GM10266 (cell line): ENCODE measurements at regions not wholly inside any gene's neighbourhood (a gene's known extent, or its start where the extent isn't known, plus 50 kb on each side); places are given as distances from the start of the nearest gene placed in this dataset.
"Not testable (repeated sequence)": the region's sequence is repeated elsewhere in the genome, so short reads cannot be mapped to it uniquely, and the experiment has no call there.

Experiments used
- DNase-seq: peaks from one replicate; pipeline ENCODE4 v3.0.0; 2012; ENCODE audit errors: extremely low spot score
- CTCF ChIP-seq: IDR thresholded peaks from 2 replicates; pipeline ENCODE4 v1.5.1; 2012; ENCODE audit warnings: mild to moderate bottlenecking, low read depth; ENCODE audit not compliant: control insufficient read depth, insufficient read depth; ENCODE audit errors: missing control alignments

DNA sequence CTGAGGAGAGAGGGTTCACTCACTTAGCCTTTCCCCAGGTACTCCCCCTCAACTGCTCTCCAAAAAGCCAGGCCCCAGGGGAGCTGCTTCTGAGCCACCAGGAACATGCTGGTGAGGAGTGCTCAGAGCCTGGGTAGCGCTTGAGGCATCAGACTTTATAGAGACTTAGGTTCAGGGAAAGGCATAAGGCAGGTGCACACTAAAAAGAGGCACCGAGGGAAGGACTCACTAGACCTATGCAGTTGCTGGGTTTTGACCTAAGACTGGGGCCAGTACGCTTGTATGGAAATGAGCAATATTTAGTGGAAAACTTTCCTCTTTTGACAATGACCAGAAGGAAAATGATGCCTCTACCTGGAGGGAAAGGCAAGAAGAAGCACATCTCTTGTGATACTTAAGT lies 589.1 kb downstream of the RPIA start:
- not testable (repeated sequence) for DNase-seq

GRCh38 chr2:89286448-89287080 lies 595.1 kb downstream of the RPIA start:
- DNase-seq, result not testable (repeated sequence)

- DNase-seq, result not testable (repeated sequence)
These were observed 595.6 kb downstream of the RPIA start for GRCh38 chr2:89287084-89287483.

DNA sequence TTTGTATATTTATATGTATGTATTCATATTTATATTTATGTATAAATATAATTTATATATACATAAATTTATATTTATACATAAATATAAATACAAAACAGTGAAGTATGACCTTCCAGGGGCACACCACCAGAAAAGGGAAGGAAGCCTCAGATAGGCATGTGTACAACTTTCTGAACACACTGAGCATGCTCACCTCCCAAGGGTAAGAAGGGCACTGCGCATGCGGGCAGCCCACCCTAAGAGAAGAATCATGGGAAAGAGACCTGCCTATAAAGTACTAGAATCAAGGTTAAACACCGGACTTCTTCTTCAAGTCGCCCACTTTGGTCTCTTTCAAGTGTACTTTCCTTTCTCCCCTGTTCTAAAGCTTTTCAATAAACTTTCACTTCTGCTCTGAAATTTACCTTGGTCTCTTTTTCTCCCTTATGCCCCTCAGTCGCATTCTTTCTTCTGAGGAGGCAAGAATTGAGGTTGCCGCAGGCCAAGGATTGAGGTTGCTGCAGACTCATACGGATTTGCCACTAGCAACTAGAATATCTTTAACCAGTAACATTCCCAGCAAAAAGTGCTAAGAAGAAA lies 600.3 kb downstream of the RPIA start:
- not testable (repeated sequence) for DNase-seq

DNA sequence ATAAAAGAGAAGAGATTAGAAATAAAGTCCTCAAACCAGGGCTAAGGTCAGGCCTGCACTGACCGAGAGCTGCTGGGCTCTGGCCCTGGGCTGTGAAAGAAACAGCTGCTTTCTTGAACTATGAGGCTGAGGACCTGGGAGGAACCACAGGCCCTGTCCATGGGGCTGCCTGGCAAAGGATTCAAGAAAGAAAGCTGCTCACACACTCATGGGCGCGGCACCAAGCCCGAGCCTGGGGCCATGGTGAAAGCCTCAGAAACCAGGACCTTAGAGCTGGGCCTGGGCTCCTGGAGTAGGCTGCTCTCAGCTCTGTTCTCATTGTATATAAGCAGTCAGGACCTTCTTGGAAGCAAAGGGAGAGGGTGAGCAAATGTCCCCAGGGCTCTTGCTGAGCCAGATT lies 601.9 kb downstream of the RPIA start:
- not testable (repeated sequence) for DNase-seq

- DNase-seq, result not testable (repeated sequence)
These were observed 602.9 kb downstream of the RPIA start for GRCh38 chr2:89294335-89294734.

DNA sequence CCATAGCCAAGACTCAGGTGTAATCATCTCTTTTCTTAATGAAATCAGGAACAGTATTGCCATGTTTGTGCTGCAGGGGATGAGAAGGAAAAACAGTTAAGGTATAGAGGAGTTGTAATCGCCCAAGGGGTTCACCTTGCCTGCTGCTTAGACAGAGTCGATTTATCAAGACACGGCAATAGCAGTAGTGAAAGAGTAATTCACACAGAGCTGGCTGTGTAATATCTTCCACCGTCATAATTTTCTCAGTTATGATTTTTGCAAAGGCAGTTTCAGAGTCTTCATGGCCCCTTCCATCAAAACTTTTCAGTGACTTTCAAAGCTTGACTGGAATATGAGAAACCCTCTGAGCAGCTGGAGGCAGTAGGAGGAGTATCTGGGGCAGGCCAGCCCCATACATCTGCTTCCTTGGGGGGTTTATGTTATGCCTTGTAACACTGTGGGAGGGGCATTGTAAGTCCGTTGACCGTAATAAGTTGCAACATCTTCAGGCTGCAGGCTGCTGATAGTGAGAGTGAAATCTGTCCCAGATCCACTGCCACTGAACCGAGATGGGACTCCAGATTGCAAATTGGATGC lies 605.4 kb downstream of the RPIA start:
- DNase-seq, result not testable (repeated sequence)

DNA sequence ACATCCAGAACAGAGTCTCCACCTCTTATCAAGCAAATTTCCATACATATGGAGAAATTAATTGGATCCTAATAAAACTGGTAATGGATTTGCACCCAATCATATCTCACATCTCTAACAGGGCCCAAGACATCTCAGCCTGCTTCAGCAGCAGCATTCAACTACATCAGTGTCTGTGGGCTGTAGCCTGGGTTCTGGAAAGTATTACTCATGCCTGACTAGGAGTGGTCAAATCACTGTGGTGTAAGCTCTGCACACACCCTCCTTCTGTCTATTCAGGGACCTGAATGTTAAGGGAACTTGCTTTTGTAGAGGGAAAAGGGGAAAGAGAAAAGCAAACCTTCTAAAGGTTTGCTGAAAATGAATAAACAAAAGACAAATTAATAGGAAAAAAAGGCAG lies 607.7 kb downstream of the RPIA start:
- not testable (repeated sequence) for DNase-seq

GRCh38 chr2:89305623-89306022 lies 614.1 kb downstream of the RPIA start:
- not testable (repeated sequence) for DNase-seq

- DNase-seq, result not testable (repeated sequence)
These were observed 615.6 kb downstream of the RPIA start for GRCh38 chr2:89306869-89307637.

DNA sequence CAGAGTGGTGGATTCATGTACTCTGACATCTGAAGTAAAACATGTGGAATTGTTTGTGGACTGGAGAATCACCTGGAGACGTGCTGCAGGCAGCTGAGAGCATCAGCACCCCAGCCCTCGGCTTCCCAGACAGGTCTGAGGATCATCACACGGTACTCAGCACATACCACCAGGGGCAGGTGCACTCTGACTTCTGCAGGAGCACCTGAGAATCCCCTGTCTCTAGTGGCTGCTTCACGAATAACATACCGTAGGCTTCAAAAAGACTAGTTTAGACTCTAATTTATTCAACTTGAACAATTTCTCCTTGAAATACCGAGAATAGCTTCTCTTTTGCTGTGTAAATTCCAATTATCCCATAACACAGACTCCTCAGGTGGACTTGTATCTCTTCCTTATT lies 627.5 kb downstream of the RPIA start:
- not testable (repeated sequence) for DNase-seq

GRCh38 chr2:89325894-89326293 lies 634.4 kb downstream of the RPIA start:
- DNase-seq, result not testable (repeated sequence)

GRCh38 chr2:89326455-89326854 lies 635.0 kb downstream of the RPIA start:
- not testable (repeated sequence) for DNase-seq
- TF ChIP-seq CTCF, result peak; percentile 46

- DNase-seq, result not testable (repeated sequence)
These were observed 637.3 kb downstream of the RPIA start for GRCh38 chr2:89328790-89329189.
